K562 (cell line): ENCODE measurements at regions not wholly inside any gene's neighbourhood (a gene's known extent, or its start where the extent isn't known, plus 50 kb on each side); places are given as distances from the start of the nearest gene placed in this dataset.

Source experiments
- BHLHE40 ChIP-seq: IDR thresholded peaks from 2 replicates; pipeline ENCODE4 v1.6.1; 2011; ENCODE audit warnings: low read length, improper control_type of control experiment
- HCFC1 ChIP-seq: IDR thresholded peaks from 2 replicates; pipeline ENCODE4 v1.6.1; 2012; ENCODE audit warnings: low read depth, low read length, improper control_type of control experiment

DNA sequence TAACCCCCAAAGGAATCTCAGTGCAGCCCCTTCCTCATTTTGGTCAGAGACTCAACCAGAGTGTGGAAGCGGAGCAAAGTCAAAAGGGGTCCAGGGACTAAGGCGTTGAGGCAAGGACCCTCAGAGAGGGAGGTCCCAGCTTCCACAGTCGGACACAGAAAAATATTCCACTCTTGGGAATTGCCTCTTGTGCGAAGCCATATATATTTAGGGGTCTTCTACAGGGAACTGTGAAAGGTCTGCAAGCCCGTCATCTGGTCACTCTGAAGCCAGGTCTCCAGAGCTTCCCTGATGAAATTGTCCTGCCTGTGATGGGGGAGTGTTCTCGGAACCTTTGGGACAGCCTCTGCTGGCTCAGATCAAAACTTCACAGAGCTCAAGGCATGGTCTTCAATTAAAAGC, 160.8 kb downstream of the TBXT start:
- no peak for TF ChIP-seq HCFC1
- no peak for TF ChIP-seq BHLHE40
